HCT116 (cell line): ENCODE measurements at regions not wholly inside any gene's neighbourhood (a gene's known extent, or its start where the extent isn't known, plus 50 kb on each side); places are given as distances from the start of the nearest gene placed in this dataset.

ENCODE experiments used
- EGR1 ChIP-seq: IDR thresholded peaks from 2 replicates; pipeline ENCODE4 v1.6.1; 2012; ENCODE audit warnings: low read depth
- ELF1 ChIP-seq: IDR thresholded peaks from 2 replicates; pipeline ENCODE4 v1.6.1; 2012; ENCODE audit warnings: low read depth, borderline replicate concordance
- EZH2 ChIP-seq: fragments of 200-600 bp; sonication (generic); IDR thresholded peaks from 2 replicates; pipeline ENCODE4 v1.6.1; 2017; ENCODE audit warnings: antibody characterized with exemption, mixed run types
- EZH2phosphoT487 ChIP-seq: fragments of 200-600 bp; IDR thresholded peaks from 2 replicates; pipeline ENCODE4 v1.6.1; 2018; ENCODE audit warnings: antibody characterized with exemption, borderline replicate concordance
- POLR2AphosphoS5 ChIP-seq: IDR thresholded peaks from 2 replicates; pipeline ENCODE4 v1.6.1; 2011; ENCODE audit warnings: mild to moderate bottlenecking, low read depth, low read length, moderate library complexity
- TCF7L2 ChIP-seq: IDR thresholded peaks from 2 replicates; pipeline ENCODE4 v1.7.0; 2011; ENCODE audit warnings: borderline replicate concordance, inconsistent platforms; ENCODE audit not compliant: insufficient read depth, insufficient read length; ENCODE audit errors: extremely low read depth
- YY1 ChIP-seq: IDR thresholded peaks from 2 replicates; pipeline ENCODE4 v1.6.1; 2011; ENCODE audit warnings: low read length, low read depth, moderate library complexity, mild to moderate bottlenecking; ENCODE audit not compliant: insufficient replicate concordance; ENCODE audit errors: extremely low read depth
- TF ChIP-seq, protein P1 (sequence below), 3 experiments: fragments of 200-600 bp in 1 of 3; sonication (generic) in 1 of 3; IDR thresholded peaks in 2 of 3; conservative IDR thresholded peaks in 1 of 3; 2 replicates each; pipeline ENCODE4 v1.5.1; 2012 to 2017; ENCODE audit warnings: low read depth in 2 of 3, low read length in 2 of 3, antibody characterized with exemption in 1 of 3, borderline replicate concordance in 1 of 3, control low read depth in 1 of 3, mild to moderate bottlenecking in 1 of 3, mixed read lengths in 1 of 3, mixed run types in 1 of 3, moderate library complexity in 1 of 3; ENCODE audit not compliant: insufficient read depth in 1 of 3
- TF ChIP-seq, protein P2 (sequence below): IDR thresholded peaks from 2 replicates; pipeline ENCODE4 v1.6.1; 2012

DNA sequence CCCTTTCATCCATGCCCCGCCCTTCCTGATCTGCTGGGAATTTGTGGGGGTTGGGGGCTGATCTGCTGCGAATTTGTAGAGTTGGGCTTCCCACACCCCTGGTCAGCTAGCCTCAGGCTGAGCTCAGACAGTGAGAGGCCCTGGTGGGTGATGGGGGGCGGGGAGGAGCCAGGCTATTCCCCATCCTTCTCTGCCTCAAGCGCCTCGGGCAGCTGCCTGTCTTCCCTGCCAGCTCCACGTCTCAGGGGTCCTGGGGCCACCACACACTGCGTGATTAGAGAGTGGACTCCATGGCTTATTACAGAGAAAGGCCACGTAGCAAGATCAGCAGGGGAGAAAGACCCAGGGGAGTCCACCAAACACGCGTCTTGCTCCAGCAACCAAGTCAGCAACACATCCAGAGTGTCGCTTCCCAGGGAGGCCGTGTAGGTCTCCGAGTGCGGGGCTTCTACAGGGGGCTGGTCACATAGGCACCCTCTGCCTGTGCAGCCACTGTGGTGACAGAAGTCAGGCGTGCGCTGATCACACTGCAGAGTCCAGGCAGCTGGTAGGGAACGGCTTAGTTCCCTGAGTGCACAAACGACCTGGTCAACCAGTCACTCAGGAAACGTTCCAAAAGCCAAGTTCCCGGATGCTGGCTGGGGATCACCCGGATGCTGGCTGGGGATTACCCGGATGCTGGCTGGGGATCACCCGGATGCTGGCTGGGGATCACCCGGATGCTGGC lies 254.4 kb upstream of the SFSWAP start:
- no peak for TF ChIP-seq POLR2AphosphoS5
- TF ChIP-seq, protein P1, sequence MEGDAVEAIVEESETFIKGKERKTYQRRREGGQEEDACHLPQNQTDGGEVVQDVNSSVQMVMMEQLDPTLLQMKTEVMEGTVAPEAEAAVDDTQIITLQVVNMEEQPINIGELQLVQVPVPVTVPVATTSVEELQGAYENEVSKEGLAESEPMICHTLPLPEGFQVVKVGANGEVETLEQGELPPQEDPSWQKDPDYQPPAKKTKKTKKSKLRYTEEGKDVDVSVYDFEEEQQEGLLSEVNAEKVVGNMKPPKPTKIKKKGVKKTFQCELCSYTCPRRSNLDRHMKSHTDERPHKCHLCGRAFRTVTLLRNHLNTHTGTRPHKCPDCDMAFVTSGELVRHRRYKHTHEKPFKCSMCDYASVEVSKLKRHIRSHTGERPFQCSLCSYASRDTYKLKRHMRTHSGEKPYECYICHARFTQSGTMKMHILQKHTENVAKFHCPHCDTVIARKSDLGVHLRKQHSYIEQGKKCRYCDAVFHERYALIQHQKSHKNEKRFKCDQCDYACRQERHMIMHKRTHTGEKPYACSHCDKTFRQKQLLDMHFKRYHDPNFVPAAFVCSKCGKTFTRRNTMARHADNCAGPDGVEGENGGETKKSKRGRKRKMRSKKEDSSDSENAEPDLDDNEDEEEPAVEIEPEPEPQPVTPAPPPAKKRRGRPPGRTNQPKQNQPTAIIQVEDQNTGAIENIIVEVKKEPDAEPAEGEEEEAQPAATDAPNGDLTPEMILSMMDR (IDR thresholded peaks at IDR 0.05 in 2 of 3, conservative IDR thresholded peaks at IDR 0.05 in 1 of 3; ENCODE audit: borderline replicate concordance in 1 of 3, insufficient read depth in 1 of 3, low read depth in 2 of 3, low read length in 2 of 3) = no peak
- TF ChIP-seq EZH2phosphoT487 = no peak
- no peak for TF ChIP-seq EGR1
- no peak for TF ChIP-seq YY1
- no peak for TF ChIP-seq ELF1
- no peak for TF ChIP-seq TCF7L2
- no peak for TF ChIP-seq EZH2
- TF ChIP-seq, protein P2, sequence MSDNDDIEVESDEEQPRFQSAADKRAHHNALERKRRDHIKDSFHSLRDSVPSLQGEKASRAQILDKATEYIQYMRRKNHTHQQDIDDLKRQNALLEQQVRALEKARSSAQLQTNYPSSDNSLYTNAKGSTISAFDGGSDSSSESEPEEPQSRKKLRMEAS = no peak
